ENCODE measurements at regions not wholly inside any gene's neighbourhood (a gene's known extent, or its start where the extent isn't known, plus 50 kb on each side); places are given as distances from the start of the nearest gene placed in this dataset.

DNA sequence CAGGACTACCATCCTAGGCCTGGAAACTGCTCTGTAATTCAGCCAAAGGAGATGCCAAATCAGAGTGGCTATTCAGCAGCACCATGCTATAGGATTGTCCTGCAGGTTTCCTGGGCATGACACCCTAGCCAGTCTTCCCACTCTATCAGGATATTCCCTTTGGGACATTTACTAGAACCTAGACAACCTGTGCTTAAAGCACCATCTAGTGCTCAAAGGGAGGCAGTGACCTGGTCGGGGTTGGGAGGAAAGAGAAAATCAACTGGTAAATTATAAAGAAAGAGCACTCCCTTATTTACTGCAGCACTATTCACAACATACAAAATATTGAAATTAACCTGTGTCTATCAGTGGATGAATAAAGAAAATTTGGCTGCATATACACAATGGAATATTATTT is 67.2 kb upstream of the SMLR1 start:
- TF ChIP-seq ZFX (IDR thresholded peaks at IDR 0.05): no peak
- TF ChIP-seq CTCF (conservative IDR thresholded peaks at IDR 0.05): peak; percentile 79
- H3K27ac ChIP-seq: no peak overlapping the region

DNA sequence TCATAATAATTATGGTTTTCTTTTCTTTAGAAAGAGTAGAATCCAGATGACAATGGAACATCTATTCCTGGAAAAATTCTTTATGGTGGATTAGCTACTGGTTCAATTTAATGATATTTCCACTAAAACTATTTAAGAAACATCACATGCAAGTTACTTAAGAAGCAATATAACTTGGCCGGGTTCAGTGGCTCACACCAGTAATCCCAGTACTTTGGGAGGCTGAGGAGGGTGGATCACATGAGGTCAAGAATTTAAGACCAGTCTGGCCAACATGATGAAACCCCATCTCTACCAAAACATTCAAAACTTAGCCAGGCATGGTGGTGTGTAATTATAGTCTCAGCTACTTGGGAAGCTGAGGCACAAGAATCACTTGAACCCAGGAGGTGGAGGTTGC is 65.9 kb upstream of the SMLR1 start:
- no peak overlapping the region for H3K27ac ChIP-seq
- TF ChIP-seq CTCF (conservative IDR thresholded peaks at IDR 0.05) (no peak), ZFX (IDR thresholded peaks at IDR 0.05) (no peak)

GRCh38 chr6:130765181-130765727 is 62.0 kb upstream of the SMLR1 start:
- no peak overlapping the region for H3K27ac ChIP-seq
- TF ChIP-seq CTCF (conservative IDR thresholded peaks at IDR 0.05) (no peak), ZFX (IDR thresholded peaks at IDR 0.05) (no peak)

GRCh38 chr6:130766239-130767144 is 60.7 kb upstream of the SMLR1 start:
- no peak overlapping the region for H3K27ac ChIP-seq
- TF ChIP-seq CTCF (conservative IDR thresholded peaks at IDR 0.05) (no peak), ZFX (IDR thresholded peaks at IDR 0.05) (no peak)

DNA sequence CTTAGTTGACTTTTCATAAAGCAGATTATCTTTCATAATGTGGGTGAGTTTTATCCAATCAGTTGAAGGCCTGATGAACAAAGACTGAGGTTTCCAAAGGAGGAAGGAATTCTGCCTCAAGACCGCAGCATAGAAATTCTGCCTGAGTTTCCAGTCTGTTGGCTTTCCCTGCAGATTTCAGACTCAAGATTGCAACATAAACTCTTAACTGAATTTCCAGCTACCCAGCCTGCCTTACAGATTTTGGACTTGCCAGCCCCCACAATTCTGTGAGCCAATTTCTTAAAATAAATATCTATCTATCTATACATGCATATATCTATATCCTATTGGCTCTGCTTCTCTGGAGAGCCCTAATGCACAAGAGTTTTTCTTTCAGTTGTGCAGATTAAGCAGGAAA is 57.3 kb upstream of the SMLR1 start:
- no peak overlapping the region for H3K27ac ChIP-seq
- no peak for TF ChIP-seq CTCF (conservative IDR thresholded peaks at IDR 0.05)

GRCh38 chr6:130771741-130772140 is 55.5 kb upstream of the SMLR1 start:
- TF ChIP-seq ZFX (IDR thresholded peaks at IDR 0.05) (no peak), CTCF (conservative IDR thresholded peaks at IDR 0.05) (no peak)
- no peak overlapping the region for H3K27ac ChIP-seq

- no peak for TF ChIP-seq ZFX (IDR thresholded peaks at IDR 0.05)
- TF ChIP-seq CTCF (conservative IDR thresholded peaks at IDR 0.05): no peak
Measured at GRCh38 chr6:130773860-130774259, 53.3 kb upstream of the SMLR1 start.

More at GRCh38 chr6:130773860-130774259, 53.3 kb upstream of the SMLR1 start:
- H3K27ac ChIP-seq: no peak overlapping the region

All from C4-2B (cell line).